H9 (cell line): ENCODE measurements at regions not wholly inside any gene's neighbourhood (a gene's known extent, or its start where the extent isn't known, plus 50 kb on each side); places are given as distances from the start of the nearest gene placed in this dataset.

Experiments
- DNase-seq: peaks from one replicate; pipeline ENCODE4 v3.0.0-alpha.2; 2017
- H2AFZ ChIP-seq: one replicate; pipeline ENCODE4 v1.6.1; 2013; ENCODE audit warnings: mild to moderate bottlenecking, low read length, control low read depth, moderate library complexity
- H2AK5ac ChIP-seq: 2 replicates; pipeline ENCODE4 v1.6.1; 2013; ENCODE audit warnings: low read length, control low read depth, mixed read lengths; ENCODE audit not compliant: insufficient read length
- H2BK120ac ChIP-seq: one replicate; pipeline ENCODE4 v1.6.1; 2013; ENCODE audit warnings: low read depth, mild to moderate bottlenecking, low read length, control low read depth, inconsistent platforms; ENCODE audit not compliant: poor library complexity, severe bottlenecking
- H2BK12ac ChIP-seq: 2 replicates; pipeline ENCODE4 v1.6.1; 2013; ENCODE audit warnings: low read length, control low read depth, mixed read lengths, low read depth; ENCODE audit not compliant: insufficient read length
- H2BK15ac ChIP-seq: 2 replicates; pipeline ENCODE4 v1.6.1; 2013; ENCODE audit warnings: low read depth, low read length, control low read depth
- H2BK20ac ChIP-seq: one replicate; pipeline ENCODE4 v1.6.1; 2013; ENCODE audit warnings: low read depth, mild to moderate bottlenecking, low read length, control low read depth, inconsistent platforms; ENCODE audit not compliant: poor library complexity, severe bottlenecking
- H2BK5ac ChIP-seq: 2 replicates; pipeline ENCODE4 v1.6.1; 2013; ENCODE audit warnings: low read length, control low read depth, mixed read lengths; ENCODE audit not compliant: insufficient read length
- H3K14ac ChIP-seq: 2 replicates; pipeline ENCODE4 v1.6.1; 2013; ENCODE audit warnings: low read length, control low read depth; ENCODE audit not compliant: insufficient read depth
- H3K18ac ChIP-seq: 2 replicates; pipeline ENCODE4 v1.6.1; 2013; ENCODE audit warnings: low read depth, mild to moderate bottlenecking, mixed read lengths, low read length, control low read depth; ENCODE audit not compliant: insufficient read length
- H3K23ac ChIP-seq: 2 replicates; pipeline ENCODE4 v1.6.1; 2013; ENCODE audit warnings: low read length, control low read depth, mixed read lengths, low read depth; ENCODE audit not compliant: insufficient read length
- H3K23me2 ChIP-seq: 2 replicates; pipeline ENCODE4 v1.6.1; 2013; ENCODE audit warnings: low read depth, mild to moderate bottlenecking, mixed read lengths, low read length, control low read depth; ENCODE audit not compliant: insufficient read length, poor library complexity, severe bottlenecking
- H3K27ac ChIP-seq: 2 replicates; pipeline ENCODE4 v1.5.1; 2013; ENCODE audit warnings: low read length, control low read depth, mixed read lengths, low read depth; ENCODE audit not compliant: insufficient read length
- H3K27me3 ChIP-seq: 2 replicates; pipeline ENCODE4 v1.6.1; 2013; ENCODE audit warnings: low read length, control low read depth, inconsistent platforms; ENCODE audit not compliant: insufficient read depth
- H3K4ac ChIP-seq: 2 replicates; pipeline ENCODE4 v1.6.1; 2013; ENCODE audit warnings: low read depth, mild to moderate bottlenecking, control low read depth, inconsistent platforms, low read length, moderate library complexity
- H3K4me1 ChIP-seq: 2 replicates; pipeline ENCODE4 v1.6.1; 2013; ENCODE audit warnings: low read length, control low read depth, inconsistent platforms; ENCODE audit not compliant: insufficient read depth
- H3K4me2 ChIP-seq: 2 replicates; pipeline ENCODE4 v1.6.1; 2013; ENCODE audit warnings: low read length, control low read depth, mixed read lengths; ENCODE audit not compliant: insufficient read length, insufficient read depth
- H3K56ac ChIP-seq: 2 replicates; pipeline ENCODE4 v1.6.1; 2013; ENCODE audit warnings: low read depth, mild to moderate bottlenecking, mixed read lengths, low read length, control low read depth; ENCODE audit not compliant: insufficient read length
- H3K79me1 ChIP-seq: 2 replicates; pipeline ENCODE4 v1.6.1; 2013; ENCODE audit warnings: low read depth, mild to moderate bottlenecking, moderate library complexity, low read length, control low read depth, inconsistent platforms; ENCODE audit not compliant: insufficient read depth, poor library complexity, severe bottlenecking
- H3K79me2 ChIP-seq: 2 replicates; pipeline ENCODE4 v1.6.1; 2013; ENCODE audit warnings: low read length, control low read depth, inconsistent platforms; ENCODE audit not compliant: insufficient read depth
- H3K9ac ChIP-seq: 2 replicates; pipeline ENCODE4 v1.6.1; 2013; ENCODE audit warnings: low read length, control low read depth, mixed read lengths; ENCODE audit not compliant: insufficient read length; ENCODE audit errors: extremely low read depth
- H3K9me3 ChIP-seq: one replicate; pipeline ENCODE4 v1.6.1; 2013; ENCODE audit warnings: low read depth, low read length, inconsistent platforms; ENCODE audit not compliant: control insufficient read depth
- H3T11ph ChIP-seq: one replicate; pipeline ENCODE4 v1.6.1; 2013; ENCODE audit warnings: mild to moderate bottlenecking, low read length, control low read depth, inconsistent platforms
- H4K20me1 ChIP-seq: one replicate; pipeline ENCODE4 v1.6.1; 2013; ENCODE audit not compliant: control insufficient read depth, insufficient read length, insufficient read depth
- H4K5ac ChIP-seq: 2 replicates; pipeline ENCODE4 v1.6.1; 2013; ENCODE audit warnings: low read depth, mild to moderate bottlenecking, mixed read lengths, low read length, control low read depth; ENCODE audit not compliant: insufficient read length
- H4K8ac ChIP-seq: replicated peaks from 2 replicates; pipeline ENCODE4 v1.6.1; 2013; ENCODE audit warnings: low read length, control low read depth, mixed read lengths, low read depth; ENCODE audit not compliant: insufficient read length
- H4K91ac ChIP-seq: 2 replicates; pipeline ENCODE4 v1.6.1; 2013; ENCODE audit warnings: low read depth, mild to moderate bottlenecking, moderate library complexity, mixed read lengths, low read length, control low read depth; ENCODE audit not compliant: insufficient read length
- H3K27ac Mint-ChIP-seq, 3 experiments: 2 replicates in 2 of 3; 3 replicates in 1 of 3; pipeline ENCODE4 v1.8.0; 2020 to 2021; ENCODE audit warnings: mixed read lengths in 3 of 3, mild to moderate bottlenecking in 1 of 3, moderate library complexity in 1 of 3
- H3K27me3 Mint-ChIP-seq: 2 replicates; pipeline ENCODE4 v1.8.0; 2021; ENCODE audit warnings: low read depth, mild to moderate bottlenecking, moderate library complexity, mixed read lengths
- H3K36me3 Mint-ChIP-seq, 3 experiments: 2 replicates in 2 of 3; 3 replicates in 1 of 3; pipeline ENCODE4 v1.8.0; 2020 to 2021; ENCODE audit warnings: low read depth in 3 of 3, mixed read lengths in 3 of 3; ENCODE audit not compliant: insufficient read depth in 1 of 3
- H3K4me1 Mint-ChIP-seq, 2 experiments: 2 replicates each; pipeline ENCODE4 v1.8.0; 2020; ENCODE audit warnings: mixed read lengths in 2 of 2
- H3K4me3 Mint-ChIP-seq, 2 experiments: 2 replicates in 1 of 2; 3 replicates in 1 of 2; pipeline ENCODE4 v1.8.0; 2020 to 2021; ENCODE audit warnings: mild to moderate bottlenecking in 2 of 2, mixed read lengths in 2 of 2, moderate library complexity in 1 of 2
- H3K9me3 Mint-ChIP-seq, 2 experiments: 2 replicates in 1 of 2; 3 replicates in 1 of 2; pipeline ENCODE4 v1.8.0; 2020; ENCODE audit warnings: mild to moderate bottlenecking in 2 of 2, mixed read lengths in 2 of 2, moderate library complexity in 1 of 2
- CTCF ChIP-seq: fragments of 200-600 bp; sonication (generic); conservative IDR thresholded peaks from 3 replicates; pipeline ENCODE4 v1.8.0; 2021; ENCODE audit warnings: antibody characterized with exemption, mild to moderate bottlenecking
- WGBS: extraction: QIAGEN DNeasy Blood & Tissue Kit; methylation state at CpG from one replicate; pipeline ENCODE4 v1.1.7; 2013; ENCODE audit warnings: missing lambda C conversion rate, low lambda C conversion rate, mixed read lengths; ENCODE audit not compliant: insufficient read length; ENCODE audit errors: extremely low coverage; 5-methylcytosine and 5-hydroxymethylcytosine counted together

DNA sequence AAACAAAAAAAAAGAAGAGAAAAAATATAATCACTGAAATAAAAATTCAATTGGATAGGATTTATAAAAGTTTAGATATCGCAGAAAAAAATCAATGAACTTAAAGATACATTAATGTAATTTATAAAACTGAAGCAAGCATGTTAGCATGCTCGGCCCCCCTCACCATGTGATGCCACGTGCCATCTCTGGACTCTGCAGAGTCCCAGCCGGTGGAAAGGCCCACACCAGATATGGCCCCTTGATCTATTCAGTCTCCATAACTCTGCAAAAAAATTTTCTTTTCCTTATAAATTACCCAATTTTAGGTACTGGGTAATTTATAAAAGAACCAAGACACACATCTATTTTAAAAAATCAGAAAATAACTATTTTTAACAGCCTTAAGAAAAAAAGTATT, 476.0 kb upstream of the ANO3 start:
- Histone ChIP-seq H3K4ac (no peak overlapping the region), H3K14ac (no peak overlapping the region), H2BK5ac (no peak overlapping the region), H3K56ac (no peak overlapping the region), H3K18ac (no peak overlapping the region), H2BK12ac (no peak overlapping the region), H3K79me2 (no peaks in the 10 kb centered on the region), H3K23me2 (no peaks in the 10 kb centered on the region), H4K8ac (no peak overlapping the region), H2AK5ac (no peak overlapping the region), H3K27ac (no peak overlapping the region), H3K27me3 (no peaks in the 10 kb centered on the region), H3K9ac (no peak overlapping the region), H3K4me1 (no peaks in the 10 kb centered on the region), H2BK20ac (no peak overlapping the region), H2BK15ac (no peak overlapping the region), H3K9me3 (no peaks in the 10 kb centered on the region), H4K20me1 (no peaks in the 10 kb centered on the region), H2AFZ (no peak overlapping the region), H4K91ac (no peak overlapping the region), H3K4me2 (no peak overlapping the region), H3K79me1 (no peaks in the 10 kb centered on the region), H4K5ac (no peak overlapping the region), H3T11ph (no peak overlapping the region), H3K23ac (no peak overlapping the region), H2BK120ac (no peak overlapping the region)
- TF ChIP-seq CTCF, result no peak
- no peaks in the 10 kb centered on the region for H3K36me3 Mint-ChIP-seq
- H3K27me3 Mint-ChIP-seq, result no peaks in the 10 kb centered on the region
- WGBS, result no CpG with 5 or more reads among the region's 4 CpGs
- H3K9me3 Mint-ChIP-seq, result no peaks in the 10 kb centered on the region; a peak in 1 of 5 replicates
- H3K27ac Mint-ChIP-seq, result no peak overlapping the region
- H3K4me3 Mint-ChIP-seq, result no peak overlapping the region
- no peaks in the 10 kb centered on the region for H3K4me1 Mint-ChIP-seq
- no peak for DNase-seq
